SKM-1 (cell line): ENCODE measurements at regions not wholly inside any gene's neighbourhood (a gene's known extent, or its start where the extent isn't known, plus 50 kb on each side); places are given as distances from the start of the nearest gene placed in this dataset.
"Not testable (repeated sequence)": the region's sequence is repeated elsewhere in the genome, so short reads cannot be mapped to it uniquely, and the experiment has no call there.

Source experiments
- DNase-seq: peaks from one replicate; lab custom pipeline; 2025; ENCODE audit not compliant: unreplicated experiment; lab: John Stamatoyannopoulos, UW

- DNase-seq: no peak
These were observed 199.7 kb downstream of the CEP135 start for GRCh38 chr4:56148428-56148827.

DNA sequence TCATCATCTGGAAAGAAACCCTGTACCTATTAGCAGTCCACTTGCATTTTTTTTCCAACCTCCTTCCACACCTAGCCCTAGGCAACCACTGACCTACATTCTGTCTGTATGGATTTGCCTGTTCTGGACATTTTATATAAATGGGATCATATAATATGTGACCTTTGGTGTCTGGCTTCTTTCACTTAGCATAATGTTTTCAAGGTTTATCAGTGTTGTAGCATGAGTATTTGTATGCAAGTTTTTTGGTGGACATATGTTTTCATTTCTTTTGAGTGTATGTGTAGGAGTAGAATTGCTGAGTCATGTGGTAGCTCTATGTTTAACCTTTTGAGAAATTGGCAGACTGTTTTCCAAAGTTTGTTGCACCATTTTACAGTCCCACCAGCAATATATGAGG is 198.6 kb downstream of the CEP135 start:
- DNase-seq: no peak

DNA sequence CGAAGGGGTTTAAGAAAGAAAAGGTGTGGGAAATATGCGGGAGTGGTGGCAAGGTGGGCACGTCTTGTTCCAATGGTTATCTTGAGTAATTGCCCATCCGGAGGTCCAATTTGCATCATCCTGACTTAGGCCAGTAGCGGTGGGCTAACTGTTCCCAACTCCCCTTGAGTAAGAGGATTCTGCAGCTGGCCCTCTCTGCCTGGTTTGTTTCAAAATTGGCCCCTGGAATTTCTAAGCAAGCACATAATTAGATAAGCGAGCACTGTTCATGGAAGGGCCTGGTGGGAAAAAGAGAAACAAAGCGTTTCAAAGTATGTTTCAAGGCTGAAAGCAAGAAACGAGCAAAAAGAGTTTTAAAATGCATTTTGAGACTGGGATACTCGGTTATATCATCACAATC is 198.2 kb downstream of the CEP135 start:
- DNase-seq: no peak

- no peak for DNase-seq
These were observed 193.3 kb downstream of the CEP135 start for GRCh38 chr4:56142088-56142487.

- no peak for DNase-seq
These were observed 190.6 kb downstream of the CEP135 start for GRCh38 chr4:56139241-56139827.

GRCh38 chr4:56134834-56135233 is 186.1 kb downstream of the CEP135 start:
- not testable (repeated sequence) for DNase-seq

DNA sequence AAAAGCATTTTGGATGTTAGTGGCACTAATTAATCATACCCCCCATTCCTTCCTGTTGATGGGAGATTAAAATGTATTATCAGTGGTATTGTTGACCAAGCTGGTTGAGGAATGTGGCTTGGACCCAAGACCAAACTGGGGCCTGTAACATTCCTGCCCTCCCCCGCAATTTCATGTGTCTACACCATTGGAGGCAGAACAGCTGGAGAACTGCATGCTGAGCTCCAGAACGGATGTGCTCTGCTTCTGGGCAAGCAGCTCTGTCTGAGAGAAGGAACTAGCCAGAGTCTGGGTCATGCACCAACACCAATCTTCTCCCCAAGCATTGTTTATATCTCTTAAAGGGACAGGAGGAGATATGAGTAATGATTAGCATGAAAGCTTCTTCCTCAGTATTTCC is 185.5 kb downstream of the CEP135 start:
- no peak for DNase-seq

- DNase-seq: no peak
These were observed 184.1 kb downstream of the CEP135 start for GRCh38 chr4:56132835-56133234.

GRCh38 chr4:56132188-56132587 is 183.4 kb downstream of the CEP135 start:
- not testable (repeated sequence) for DNase-seq

DNA sequence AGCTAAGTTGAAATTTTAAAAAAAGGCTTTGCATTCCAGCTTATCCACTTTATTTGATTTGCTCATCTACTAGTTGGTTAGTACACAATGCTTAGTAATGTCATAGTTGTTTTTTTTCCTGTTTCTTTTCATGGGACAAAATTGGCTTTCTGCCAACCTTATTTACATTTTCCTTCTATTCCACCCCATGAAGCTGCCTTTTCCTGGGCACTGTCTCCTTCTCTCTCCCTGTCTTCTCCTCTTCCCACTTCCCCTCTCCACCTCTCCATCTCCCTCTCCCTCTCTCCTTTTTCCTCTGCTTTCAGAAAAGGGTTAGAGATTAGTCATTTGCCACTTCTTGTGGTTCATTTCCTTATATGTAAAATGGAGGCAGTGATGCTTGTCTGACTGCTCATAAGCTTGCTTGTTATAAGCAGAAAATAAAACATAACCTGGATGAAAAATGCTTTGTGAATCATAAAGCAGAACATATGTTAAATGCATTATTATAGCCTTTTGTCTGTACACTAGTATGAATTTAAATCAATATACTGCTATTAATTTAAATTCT is 181.9 kb downstream of the CEP135 start:
- no peak for DNase-seq

- DNase-seq: peak; percentile 8
These were observed 180.7 kb downstream of the CEP135 start for GRCh38 chr4:56129431-56129861.

DNA sequence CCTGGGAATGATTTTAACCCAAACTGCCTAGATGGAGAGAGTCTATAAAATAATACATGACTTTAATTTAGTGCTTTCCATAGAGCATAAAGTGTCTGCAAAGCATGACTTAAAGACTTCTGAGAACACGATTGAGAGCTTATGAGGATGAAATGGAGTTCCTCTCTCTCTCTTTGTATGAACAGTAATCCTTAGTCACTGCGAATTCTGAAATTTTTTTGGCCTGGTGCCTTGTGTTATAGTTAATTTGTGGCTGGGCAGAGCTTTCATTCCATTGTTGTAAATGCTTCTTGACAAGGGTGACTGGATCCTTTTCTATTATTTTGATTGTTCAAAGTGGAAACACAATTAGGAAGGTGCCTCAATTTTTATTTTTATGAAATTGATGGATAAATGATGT is 179.5 kb downstream of the CEP135 start:
- no peak for DNase-seq

DNA sequence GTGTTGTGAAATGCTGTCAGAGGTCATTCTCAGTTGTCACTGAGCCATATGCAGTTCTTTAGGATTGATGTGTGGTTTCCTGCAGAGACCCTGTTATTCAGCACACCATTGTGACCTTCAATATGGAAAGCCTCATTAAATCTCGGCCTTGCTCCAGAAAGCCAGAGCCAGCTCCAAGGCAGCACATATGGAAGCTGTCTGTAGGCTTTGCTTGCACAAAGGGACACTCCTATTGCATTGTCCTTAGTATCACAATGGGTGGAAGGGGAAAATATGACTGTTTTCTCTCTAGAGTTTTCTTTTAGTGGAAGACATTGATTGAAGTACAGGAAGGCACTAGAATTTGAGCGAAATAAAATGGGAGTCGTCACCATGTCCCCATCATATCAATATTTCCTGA is 179.0 kb downstream of the CEP135 start:
- no peak for DNase-seq

- DNase-seq: no peak
These were observed 174.8 kb downstream of the CEP135 start for GRCh38 chr4:56123547-56123946.

DNA sequence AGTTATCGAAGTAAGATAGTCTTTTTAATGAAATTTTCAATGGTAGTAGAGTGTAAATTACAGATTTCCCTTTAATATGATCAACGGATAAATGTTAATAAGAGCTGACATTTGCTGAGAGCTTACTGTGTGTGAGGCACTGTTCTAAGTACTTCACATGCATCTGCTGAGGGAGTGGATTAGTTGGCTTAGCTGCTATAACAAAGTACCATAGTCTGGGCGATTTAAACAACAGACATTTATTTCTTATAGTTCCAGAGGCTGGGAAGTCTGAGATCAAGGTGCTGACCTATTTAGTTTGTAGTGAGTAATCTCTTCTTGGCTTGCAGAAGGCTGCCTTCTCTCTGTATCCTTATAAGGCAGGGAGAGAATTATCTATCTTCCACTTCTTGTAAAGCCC is 174.3 kb downstream of the CEP135 start:
- DNase-seq: no peak

GRCh38 chr4:56118845-56119244 is 170.1 kb downstream of the CEP135 start:
- DNase-seq: no peak

- DNase-seq: no peak
These were observed 169.3 kb downstream of the CEP135 start for GRCh38 chr4:56118055-56118454.

- DNase-seq: no peak
These were observed 167.2 kb downstream of the CEP135 start for GRCh38 chr4:56115898-56116297.

- DNase-seq: no peak
These were observed 163.6 kb downstream of the CEP135 start for GRCh38 chr4:56112377-56112776.

DNA sequence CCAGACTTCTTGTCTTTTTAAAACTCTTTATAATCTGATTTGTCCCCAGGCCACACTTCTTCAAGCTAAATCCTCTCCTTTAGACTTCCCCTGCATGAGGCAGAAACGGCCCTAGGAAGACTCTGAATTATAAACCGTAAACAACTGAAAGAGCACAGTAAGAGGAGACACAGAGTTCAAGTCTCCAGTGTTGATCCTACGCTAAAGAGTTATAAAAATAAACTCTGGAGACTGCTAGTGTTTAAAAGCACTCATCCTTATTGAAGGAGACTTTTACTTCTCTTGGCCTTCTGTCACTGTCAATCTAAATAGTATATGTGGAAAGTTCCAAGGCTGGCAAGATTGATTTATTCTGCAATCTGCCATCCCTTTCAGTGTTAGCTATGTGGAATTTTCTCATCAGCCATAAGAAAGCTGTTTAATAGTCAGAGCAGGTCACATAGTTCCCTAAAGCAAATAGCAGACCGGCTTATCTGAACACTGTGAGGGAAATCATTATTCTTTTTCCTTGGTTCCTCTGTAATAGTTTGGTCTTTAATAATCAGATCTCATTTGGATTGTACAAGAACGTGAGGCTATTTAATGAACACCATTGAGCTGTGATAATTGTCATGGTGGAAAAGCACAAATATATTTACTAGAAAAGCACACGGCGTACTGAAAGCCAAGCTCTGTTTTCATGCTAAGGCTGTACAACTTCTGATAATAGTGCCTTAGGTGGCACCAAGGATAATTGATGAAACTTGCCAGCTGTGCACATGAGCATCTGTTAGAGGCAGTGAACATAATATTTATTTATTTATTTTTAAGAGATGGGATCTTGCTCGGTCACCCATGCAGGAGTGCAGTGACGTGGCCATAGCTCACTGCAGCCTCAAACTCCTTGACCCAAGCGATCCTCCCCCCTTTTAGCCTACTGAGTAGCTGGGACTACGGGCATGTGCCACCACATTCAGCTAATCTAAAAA is 157.7 kb downstream of the CEP135 start:
- DNase-seq: no peak

DNA sequence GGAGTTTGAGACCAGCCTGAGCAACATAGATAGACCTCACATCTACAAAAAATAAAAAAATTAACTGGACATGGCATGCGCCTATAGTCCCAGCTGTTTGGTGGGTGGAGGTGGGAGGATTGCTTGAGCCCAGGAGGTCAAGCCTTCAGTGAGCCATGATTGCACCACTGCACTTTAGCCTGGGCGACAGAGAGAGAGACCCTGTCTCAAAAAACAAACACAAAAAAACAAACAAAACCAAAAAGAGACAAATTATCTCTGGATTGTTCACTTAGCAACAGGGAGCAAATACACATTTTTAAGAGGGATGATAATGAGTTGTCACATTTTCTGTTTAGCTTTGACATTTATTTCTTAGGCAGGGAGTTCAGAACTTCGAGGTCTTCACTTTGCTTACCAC is 155.4 kb downstream of the CEP135 start:
- no peak for DNase-seq

GRCh38 chr4:56102601-56103000 is 153.9 kb downstream of the CEP135 start:
- no peak for DNase-seq
